ENCODE measurements at regions not wholly inside any gene's neighbourhood (a gene's known extent, or its start where the extent isn't known, plus 50 kb on each side); places are given as distances from the start of the nearest gene placed in this dataset.
"Not testable (repeated sequence)": the region's sequence is repeated elsewhere in the genome, so short reads cannot be mapped to it uniquely, and the experiment has no call there.

GRCh38 chr7:35893649-35894048 is 92.8 kb downstream of the SEPTIN7 start:
- no peak overlapping the region for H3K4me3 ChIP-seq
- no peaks in the 10 kb centered on the region for H3K27me3 ChIP-seq
- H3K27ac ChIP-seq: no peak overlapping the region
- peaks cover 27% of the 10 kb centered on the region for H3K36me3 ChIP-seq
- H3K4me1 ChIP-seq: no peaks in the 10 kb centered on the region
- DNase-seq: no peak
- H3K9me3 ChIP-seq (replicated peaks): no peaks in the 10 kb centered on the region

GRCh38 chr7:35894721-35895120 is 93.9 kb downstream of the SEPTIN7 start:
- no peak overlapping the region for H3K4me3 ChIP-seq
- H3K36me3 ChIP-seq: peaks cover 32% of the 10 kb centered on the region
- no peak overlapping the region for H3K27ac ChIP-seq
- H3K9me3 ChIP-seq (replicated peaks): no peaks in the 10 kb centered on the region
- H3K4me1 ChIP-seq: no peaks in the 10 kb centered on the region
- DNase-seq: no peak
- no peaks in the 10 kb centered on the region for H3K27me3 ChIP-seq

GRCh38 chr7:35900651-35901050 is 99.8 kb downstream of the SEPTIN7 start:
- Histone ChIP-seq H3K36me3 (peaks cover 41% of the 10 kb centered on the region), H3K4me3 (no peak overlapping the region), H3K27ac (no peak overlapping the region), H3K4me1 (no peaks in the 10 kb centered on the region), H3K9me3 (replicated peaks) (no peaks in the 10 kb centered on the region), H3K27me3 (no peaks in the 10 kb centered on the region)
- no peak for DNase-seq

GRCh38 chr7:35905555-35905954 is 104.7 kb downstream of the SEPTIN7 start:
- H3K9me3 ChIP-seq (replicated peaks): no peaks in the 10 kb centered on the region
- DNase-seq: no peak
- H3K4me3 ChIP-seq: no peak overlapping the region
- H3K27me3 ChIP-seq: no peaks in the 10 kb centered on the region
- H3K27ac ChIP-seq: no peak overlapping the region
- peaks cover 19% of the 10 kb centered on the region for H3K36me3 ChIP-seq
- no peaks in the 10 kb centered on the region for H3K4me1 ChIP-seq

- Histone ChIP-seq H3K36me3 (peaks cover 13% of the 10 kb centered on the region), H3K4me3 (no peak overlapping the region), H3K4me1 (no peaks in the 10 kb centered on the region), H3K9me3 (replicated peaks) (no peaks in the 10 kb centered on the region), H3K27me3 (no peaks in the 10 kb centered on the region), H3K27ac (no peak overlapping the region)
- peak; percentile 59 to 90 for DNase-seq
Observed at GRCh38 chr7:35906191-35906908, 105.5 kb downstream of the SEPTIN7 start.

GRCh38 chr7:35908331-35909216 is 107.7 kb downstream of the SEPTIN7 start:
- Histone ChIP-seq H3K4me3 (no peak overlapping the region), H3K27me3 (no peaks in the 10 kb centered on the region), H3K27ac (no peak overlapping the region), H3K36me3 (peaks cover 8% of the 10 kb centered on the region; the same call in 1 of the 2 replicates), H3K4me1 (no peaks in the 10 kb centered on the region), H3K9me3 (replicated peaks) (peaks cover 4% of the 10 kb centered on the region; the same call in 1 of the 2 replicates)
- no peak for DNase-seq

- H3K27me3 ChIP-seq: no peaks in the 10 kb centered on the region
- no peak overlapping the region for H3K27ac ChIP-seq
- peaks cover 4% of the 10 kb centered on the region; the same call in 1 of the 2 replicates for H3K9me3 ChIP-seq (replicated peaks)
- DNase-seq: no peak
- H3K36me3 ChIP-seq: peaks cover 4% of the 10 kb centered on the region; the same call in 1 of the 2 replicates
- H3K4me3 ChIP-seq: no peak overlapping the region
- H3K4me1 ChIP-seq: no peaks in the 10 kb centered on the region
Observed at GRCh38 chr7:35909870-35910357, 109.1 kb downstream of the SEPTIN7 start.

GRCh38 chr7:35910621-35911020 is 109.8 kb downstream of the SEPTIN7 start:
- H3K4me3 ChIP-seq; H3K9me3 ChIP-seq (replicated peaks); H3K27me3 ChIP-seq; DNase-seq; H3K27ac ChIP-seq; H3K36me3 ChIP-seq; H3K4me1 ChIP-seq: not testable (repeated sequence)

- DNase-seq; H3K36me3 ChIP-seq; H3K27me3 ChIP-seq; H3K27ac ChIP-seq; H3K9me3 ChIP-seq (replicated peaks); H3K4me1 ChIP-seq; H3K4me3 ChIP-seq: not testable (repeated sequence)
Observed at GRCh38 chr7:35913350-35913749, 112.5 kb downstream of the SEPTIN7 start.

- H3K4me1 ChIP-seq; H3K27me3 ChIP-seq; H3K36me3 ChIP-seq; DNase-seq; H3K27ac ChIP-seq; H3K9me3 ChIP-seq (replicated peaks); H3K4me3 ChIP-seq: not testable (repeated sequence)
Observed at GRCh38 chr7:35914214-35914613, 113.4 kb downstream of the SEPTIN7 start.

- H3K4me3 ChIP-seq; H3K27ac ChIP-seq; H3K4me1 ChIP-seq; H3K36me3 ChIP-seq; H3K27me3 ChIP-seq; DNase-seq; H3K9me3 ChIP-seq (replicated peaks): not testable (repeated sequence)
Observed at GRCh38 chr7:35915247-35915955, 114.5 kb downstream of the SEPTIN7 start.

GRCh38 chr7:35918217-35918616 is 117.4 kb downstream of the SEPTIN7 start:
- H3K9me3 ChIP-seq (replicated peaks); H3K36me3 ChIP-seq; DNase-seq; H3K27ac ChIP-seq; H3K27me3 ChIP-seq; H3K4me3 ChIP-seq; H3K4me1 ChIP-seq: not testable (repeated sequence)

- not testable (repeated sequence) for H3K9me3 ChIP-seq (replicated peaks); H3K4me3 ChIP-seq; DNase-seq; H3K27me3 ChIP-seq; H3K36me3 ChIP-seq; H3K4me1 ChIP-seq; H3K27ac ChIP-seq
Observed at GRCh38 chr7:35919607-35920006, 118.8 kb downstream of the SEPTIN7 start.

GRCh38 chr7:35921338-35921737 is 120.5 kb downstream of the SEPTIN7 start:
- not testable (repeated sequence) for H3K36me3 ChIP-seq; H3K4me1 ChIP-seq; H3K4me3 ChIP-seq; H3K27ac ChIP-seq; H3K27me3 ChIP-seq; H3K9me3 ChIP-seq (replicated peaks)
- peak; percentile 26 to 51 for DNase-seq

- H3K9me3 ChIP-seq (replicated peaks); H3K4me3 ChIP-seq; H3K27ac ChIP-seq: not testable (repeated sequence)
Observed at GRCh38 chr7:35924668-35925067, 123.8 kb downstream of the SEPTIN7 start.

More at GRCh38 chr7:35924668-35925067, 123.8 kb downstream of the SEPTIN7 start:
- not testable (repeated sequence) for DNase-seq, H3K4me1 ChIP-seq, H3K27me3 ChIP-seq, H3K36me3 ChIP-seq

Measured in SJCRH30 (cell line).